Esophagus squamous epithelium (tissue), 4 donors: ENCODE measurements at regions not wholly inside any gene's neighbourhood (a gene's known extent, or its start where the extent isn't known, plus 50 kb on each side); places are given as distances from the start of the nearest gene placed in this dataset.

Experiments used
- CTCF ChIP-seq, 6 experiments: fragments of 450-650 bp in 4 of 6; fragments of 200-600 bp in 2 of 6; sonication (generic) in 2 of 6; IDR thresholded peaks; one replicate each; pipeline ENCODE4 v1.5.1; 2016 to 2019; ENCODE audit warnings: antibody characterized with exemption in 6 of 6, mild to moderate bottlenecking in 4 of 6, moderate library complexity in 4 of 6
- POLR2A ChIP-seq, 4 donors: fragments of 450-650 bp; IDR thresholded peaks; one replicate each; pipeline ENCODE4 v1.6.1; 2017; ENCODE audit warnings: antibody characterized with exemption in 4 of 4, mild to moderate bottlenecking in 4 of 4, moderate library complexity in 3 of 4

GRCh38 chr20:52536841-52537400 lies 345.3 kb upstream of the ZFP64 start:
- TF ChIP-seq CTCF (IDR thresholded peaks at IDR 0.05) (no peak), POLR2A (IDR thresholded peaks at IDR 0.05) (no peak)
